K562 (cell line): ENCODE measurements at regions not wholly inside any gene's neighbourhood (a gene's known extent, or its start where the extent isn't known, plus 50 kb on each side); places are given as distances from the start of the nearest gene placed in this dataset.

ENCODE experiments used
- ATAC-seq: fragments of 200-7000 bp; cut with Tn5 transposase; 3 replicates; pipeline ENCODE4 v1.9.1; 2020; ENCODE audit warnings: moderate library complexity
- BruUV-seq: library from RNA; stranded (reverse); fragments of 400-500 nt; replicated peaks from 2 replicates; lab custom pipeline; 2021; lab: Mats Ljungman, UMichigan
- CTCF ChIA-PET: fragments of 300-600 bp; formaldehyde crosslinking; extraction: SDS; loops from one replicate; lab custom pipeline; 2021; ENCODE audit warnings: low intra/inter-chr PET ratio; lab: Yijun Ruan, JAX
- POLR2A ChIA-PET: fragments of 300-600, 350-650 bp; sonication (Branson Sonifier 250); formaldehyde crosslinking; extraction: SDS; loops from one replicate; lab custom pipeline; 2021; ENCODE audit warnings: antibody characterized with exemption, inconsistent platforms; lab: Yijun Ruan, JAX
- DNase-seq, 4 experiments: peaks; one replicate each; pipeline versions ENCODE4 v3.0.0 to v3.0.0-alpha.2; 2011 to 2018; ENCODE audit warnings: low spot score in 3 of 4, mixed read lengths in 3 of 4; ENCODE audit errors: extremely low read depth in 1 of 4
- FAIRE-seq: peaks from 2 replicates; lab custom pipeline; 2011; peaks lifted over from hg19 to GRCh38; lab: Jason Lieb, UNC
- H2AFZ ChIP-seq: 2 replicates; pipeline ENCODE4 v1.6.0; 2011; ENCODE audit warnings: low read depth, low read length, control low read depth, inconsistent platforms
- H3K27ac ChIP-seq: fragments of 200-600 bp; 3 replicates; pipeline ENCODE4 v1.8.0; 2011; ENCODE audit warnings: low read depth, mild to moderate bottlenecking, control low read depth, inconsistent platforms, low read length, moderate library complexity, mixed read lengths; ENCODE audit errors: extremely low read depth
- H3K27me3 ChIP-seq, 2 experiments: fragments of 300-600 bp in 1 of 2; 2 replicates in 1 of 2; 3 replicates in 1 of 2; pipeline versions ENCODE4 v1.6.0 to v1.8.0; 2011; ENCODE audit warnings: inconsistent platforms in 2 of 2, low read length in 2 of 2, mild to moderate bottlenecking in 1 of 2, mixed read lengths in 1 of 2, moderate library complexity in 1 of 2; ENCODE audit not compliant: control insufficient read depth in 2 of 2, insufficient read depth in 2 of 2
- H3K36me3 ChIP-seq: fragments of 300-600 bp; 3 replicates; pipeline ENCODE4 v1.8.0; 2011; ENCODE audit warnings: mild to moderate bottlenecking, low read length, inconsistent platforms; ENCODE audit not compliant: control insufficient read depth, insufficient read depth
- H3K4me1 ChIP-seq, 2 experiments: fragments of 200-600 bp in 1 of 2; replicated peaks in 1 of 2; 2 replicates in 1 of 2; 3 replicates in 1 of 2; pipeline versions ENCODE4 v1.5.1 to v1.8.0; 2011; ENCODE audit warnings: inconsistent platforms in 2 of 2, low read length in 2 of 2, mild to moderate bottlenecking in 1 of 2, mixed read lengths in 1 of 2, moderate library complexity in 1 of 2; ENCODE audit not compliant: control insufficient read depth in 2 of 2, insufficient read depth in 2 of 2
- H3K4me2 ChIP-seq: 2 replicates; pipeline ENCODE4 v1.6.1; 2011; ENCODE audit warnings: low read length, control low read depth, inconsistent platforms, mixed read lengths; ENCODE audit not compliant: insufficient read depth
- H3K4me3 ChIP-seq: fragments of 200-600 bp; sonication (generic), shearing (Covaris generic); 2 replicates; pipeline ENCODE4 v1.5.1; 2016; ENCODE audit warnings: control low read depth, inconsistent platforms
- H3K79me2 ChIP-seq: fragments of 200-600 bp; 3 replicates; pipeline ENCODE4 v1.8.0; 2011; ENCODE audit warnings: low read length, inconsistent platforms; ENCODE audit not compliant: control insufficient read depth, insufficient read depth
- H3K9ac ChIP-seq, 2 experiments: 2 replicates each; pipeline versions ENCODE4 v1.6.0 to v1.6.1; 2011; ENCODE audit warnings: low read depth in 2 of 2, low read length in 2 of 2, control low read depth in 1 of 2, inconsistent platforms in 1 of 2, mild to moderate bottlenecking in 1 of 2, mixed read lengths in 1 of 2; ENCODE audit not compliant: insufficient read depth in 1 of 2
- H3K9me1 ChIP-seq: one replicate; pipeline ENCODE4 v1.6.0; 2011; ENCODE audit warnings: inconsistent platforms, mild to moderate bottlenecking, low read length, moderate library complexity; ENCODE audit not compliant: control insufficient read depth, insufficient read depth
- H3K9me3 ChIP-seq: replicated peaks from 2 replicates; pipeline ENCODE4 v1.5.1; 2011; ENCODE audit warnings: low read depth, low read length, inconsistent platforms; ENCODE audit not compliant: control insufficient read depth, insufficient read depth
- H4K20me1 ChIP-seq: replicated peaks from 2 replicates; pipeline ENCODE4 v1.6.1; 2011; ENCODE audit warnings: low read length, inconsistent platforms, mixed read lengths; ENCODE audit not compliant: control insufficient read depth, insufficient read depth
- COPS2 ChIP-seq: fragments of 450-650 bp; conservative IDR thresholded peaks from 2 replicates; pipeline ENCODE4 v1.6.1; 2016; ENCODE audit warnings: mild to moderate bottlenecking, moderate library complexity
- CSDE1 ChIP-seq, 2 experiments: fragments of 450-650 bp; IDR thresholded peaks; 2 replicates each; pipeline ENCODE4 v1.6.1; 2016; ENCODE audit warnings: mild to moderate bottlenecking in 1 of 2
- CXXC5 ChIP-seq: fragments of 250-450 bp; sonication (Bioruptor Pico); IDR thresholded peaks from 2 replicates; pipeline ENCODE4 v1.8.0; 2022; ENCODE audit warnings: inconsistent platforms, mild to moderate bottlenecking, moderate library complexity
- ETS2 ChIP-seq: IDR thresholded peaks from 2 replicates; pipeline ENCODE4 v1.6.1; 2016; ENCODE audit warnings: borderline replicate concordance, missing genetic modification characterization, mild to moderate bottlenecking, moderate library complexity, missing compliant biosample characterization; ENCODE audit not compliant: poor library complexity, severe bottlenecking
- RBM15 ChIP-seq: fragments of 200-400 bp; formaldehyde crosslinking; IDR thresholded peaks from 2 replicates; pipeline ENCODE4 v1.6.1; 2018; ENCODE audit warnings: mild to moderate bottlenecking, low read length, moderate library complexity; ENCODE audit not compliant: insufficient read depth
- STAG1 ChIP-seq: sonication (generic); formaldehyde crosslinking; IDR thresholded peaks from 2 replicates; pipeline ENCODE4 v1.5.0; 2020; ENCODE audit warnings: missing genetic modification reagents, borderline replicate concordance
- ZNF134 ChIP-seq: fragments of 250-450 bp; sonication (Bioruptor Pico); conservative IDR thresholded peaks from 2 replicates; pipeline ENCODE4 v1.4.0; 2020
- ZNF140 ChIP-seq: fragments of 250-450 bp; sonication (Bioruptor Pico); IDR thresholded peaks from 2 replicates; pipeline ENCODE4 v1.8.0; 2021; ENCODE audit warnings: moderate library complexity, mild to moderate bottlenecking, inconsistent platforms
- ZNF586 ChIP-seq: fragments of 450-650 bp; formaldehyde crosslinking; conservative IDR thresholded peaks from 2 replicates; pipeline ENCODE4 v1.4.0; 2020; ENCODE audit warnings: mild to moderate bottlenecking, moderate library complexity
- WGBS: fragments of 100-300 bp; shearing (Covaris generic); methylation state at CpG from one replicate; pipeline ENCODE4 v1.1.6; 2016; ENCODE audit warnings: low coverage, mixed read lengths; ENCODE audit not compliant: insufficient coverage; ENCODE audit errors: missing lambda C conversion rate; 5-methylcytosine and 5-hydroxymethylcytosine counted together
- in situ Hi-C: fragments of 300-500 bp; cut with MboI; formaldehyde crosslinking; loops from 4 replicates; pipeline ENCODE4 v1.15.0; 2018; ENCODE audit warnings: inconsistent platforms, mixed read lengths
- intact Hi-C: fragments of 100-400 bp; cut with micrococcal nuclease; formaldehyde crosslinking; loops from 2 replicates; pipeline ENCODE4 v1.14.2; 2022
- TF ChIP-seq, protein P1 (sequence below): fragments of 250-450 bp; sonication (Bioruptor Pico); IDR thresholded peaks from 2 replicates; pipeline ENCODE4 v1.5.0; 2021; ENCODE audit warnings: mild to moderate bottlenecking, borderline replicate concordance
- TF ChIP-seq, protein P2 (sequence below), 2 experiments: fragments of 450-650 bp; IDR thresholded peaks; 2 replicates each; pipeline ENCODE4 v1.6.1; 2016
- TF ChIP-seq, protein P3 (sequence below): sonication (generic); formaldehyde crosslinking; IDR thresholded peaks from 2 replicates; pipeline ENCODE4 v1.8.1; 2022; ENCODE audit warnings: missing genetic modification reagents

GRCh38 chr2:242015108-242016065 lies 145.9 kb downstream of the RTP5 start:
- no TSS peak for BruUV-seq
- Histone ChIP-seq H3K27ac (no peak overlapping the region), H3K4me2 (no peak overlapping the region), H3K79me2 (no peaks in the 10 kb centered on the region), H4K20me1 (no peaks in the 10 kb centered on the region), H2AFZ (no peak overlapping the region), H3K9me1 (no peaks in the 10 kb centered on the region), H3K27me3 (peaks cover 5 to 52% of the 10 kb centered on the region in 2 experiments; a peak in 4 of 5 replicates), H3K4me3 (no peak overlapping the region), H3K4me1 (peaks cover 0 to 7% of the 10 kb centered on the region in 2 experiments; a peak in 2 of 5 replicates), H3K9me3 (no peaks in the 10 kb centered on the region), H3K36me3 (no peaks in the 10 kb centered on the region), H3K9ac (no peak overlapping the region)
- WGBS, result 3% methylated on average over 5 of the region's 10 CpGs
- FAIRE-seq (no peak), DNase-seq (no peak), ATAC-seq (no peak)
- ChIA-PET POLR2A (no interaction called here), CTCF (no interaction called here)
- intact Hi-C loops, result no loop called here
- in situ Hi-C loops, result no loop called here
- no peak for TF ChIP-seq COPS2
- TF ChIP-seq, protein P1, sequence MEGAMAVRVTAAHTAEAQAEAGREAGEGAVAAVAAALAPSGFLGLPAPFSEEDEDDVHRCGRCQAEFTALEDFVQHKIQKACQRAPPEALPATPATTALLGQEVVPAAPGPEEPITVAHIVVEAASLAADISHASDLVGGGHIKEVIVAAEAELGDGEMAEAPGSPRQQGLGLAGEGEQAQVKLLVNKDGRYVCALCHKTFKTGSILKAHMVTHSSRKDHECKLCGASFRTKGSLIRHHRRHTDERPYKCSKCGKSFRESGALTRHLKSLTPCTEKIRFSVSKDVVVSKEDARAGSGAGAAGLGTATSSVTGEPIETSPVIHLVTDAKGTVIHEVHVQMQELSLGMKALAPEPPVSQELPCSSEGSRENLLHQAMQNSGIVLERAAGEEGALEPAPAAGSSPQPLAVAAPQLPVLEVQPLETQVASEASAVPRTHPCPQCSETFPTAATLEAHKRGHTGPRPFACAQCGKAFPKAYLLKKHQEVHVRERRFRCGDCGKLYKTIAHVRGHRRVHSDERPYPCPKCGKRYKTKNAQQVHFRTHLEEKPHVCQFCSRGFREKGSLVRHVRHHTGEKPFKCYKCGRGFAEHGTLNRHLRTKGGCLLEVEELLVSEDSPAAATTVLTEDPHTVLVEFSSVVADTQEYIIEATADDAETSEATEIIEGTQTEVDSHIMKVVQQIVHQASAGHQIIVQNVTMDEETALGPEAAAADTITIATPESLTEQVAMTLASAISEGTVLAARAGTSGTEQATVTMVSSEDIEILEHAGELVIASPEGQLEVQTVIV (CRISPR knock-in tag), result no peak
- no peak for TF ChIP-seq STAG1 (CRISPR knock-in tag)
- TF ChIP-seq ZNF134 (CRISPR knock-in tag), result no peak
- TF ChIP-seq ETS2 (tag), result no peak
- TF ChIP-seq, protein P2, sequence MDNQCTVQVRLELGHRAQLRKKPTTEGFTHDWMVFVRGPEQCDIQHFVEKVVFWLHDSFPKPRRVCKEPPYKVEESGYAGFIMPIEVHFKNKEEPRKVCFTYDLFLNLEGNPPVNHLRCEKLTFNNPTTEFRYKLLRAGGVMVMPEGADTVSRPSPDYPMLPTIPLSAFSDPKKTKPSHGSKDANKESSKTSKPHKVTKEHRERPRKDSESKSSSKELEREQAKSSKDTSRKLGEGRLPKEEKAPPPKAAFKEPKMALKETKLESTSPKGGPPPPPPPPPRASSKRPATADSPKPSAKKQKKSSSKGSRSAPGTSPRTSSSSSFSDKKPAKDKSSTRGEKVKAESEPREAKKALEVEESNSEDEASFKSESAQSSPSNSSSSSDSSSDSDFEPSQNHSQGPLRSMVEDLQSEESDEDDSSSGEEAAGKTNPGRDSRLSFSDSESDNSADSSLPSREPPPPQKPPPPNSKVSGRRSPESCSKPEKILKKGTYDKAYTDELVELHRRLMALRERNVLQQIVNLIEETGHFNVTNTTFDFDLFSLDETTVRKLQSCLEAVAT (IDR thresholded peaks at IDR 0.05), result no peak
- TF ChIP-seq CSDE1 (IDR thresholded peaks at IDR 0.05), result no peak
- TF ChIP-seq ZNF586 (CRISPR knock-in tag), result no peak
- TF ChIP-seq RBM15, result no peak
- no peak for TF ChIP-seq ZNF140
- TF ChIP-seq, protein P3, sequence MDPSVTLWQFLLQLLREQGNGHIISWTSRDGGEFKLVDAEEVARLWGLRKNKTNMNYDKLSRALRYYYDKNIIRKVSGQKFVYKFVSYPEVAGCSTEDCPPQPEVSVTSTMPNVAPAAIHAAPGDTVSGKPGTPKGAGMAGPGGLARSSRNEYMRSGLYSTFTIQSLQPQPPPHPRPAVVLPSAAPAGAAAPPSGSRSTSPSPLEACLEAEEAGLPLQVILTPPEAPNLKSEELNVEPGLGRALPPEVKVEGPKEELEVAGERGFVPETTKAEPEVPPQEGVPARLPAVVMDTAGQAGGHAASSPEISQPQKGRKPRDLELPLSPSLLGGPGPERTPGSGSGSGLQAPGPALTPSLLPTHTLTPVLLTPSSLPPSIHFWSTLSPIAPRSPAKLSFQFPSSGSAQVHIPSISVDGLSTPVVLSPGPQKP (CRISPR knock-in tag), result no peak
- TF ChIP-seq CXXC5 (CRISPR knock-in tag), result no peak
